BJ (cell line): ENCODE measurements at regions not wholly inside any gene's neighbourhood (a gene's known extent, or its start where the extent isn't known, plus 50 kb on each side); places are given as distances from the start of the nearest gene placed in this dataset.

Source experiments
- CTCF ChIA-PET: fragments of 350-600 bp; formaldehyde crosslinking; extraction: SDS; loops from one replicate; lab custom pipeline; 2021; ENCODE audit warnings: antibody characterized with exemption, inconsistent platforms; lab: Yijun Ruan, JAX
- POLR2A ChIA-PET: fragments of 300-600 bp; sonication (Branson Sonifier 250); formaldehyde crosslinking; extraction: SDS; loops from one replicate; lab custom pipeline; 2021; ENCODE audit warnings: antibody characterized with exemption; lab: Charles Lee
- DNase-seq: peaks from one replicate; pipeline ENCODE4 v3.0.0-alpha.2; 2011; ENCODE audit warnings: low read depth
- H3K27me3 ChIP-seq: 2 replicates; pipeline ENCODE4 v1.6.0; 2011; ENCODE audit warnings: low read length; ENCODE audit not compliant: control insufficient read depth, insufficient read depth
- H3K36me3 ChIP-seq: 2 replicates; pipeline ENCODE4 v1.5.1; 2011; ENCODE audit warnings: low read length; ENCODE audit not compliant: control insufficient read depth, insufficient read depth
- H3K4me3 ChIP-seq: 2 replicates; pipeline ENCODE4 v1.5.1; 2011; ENCODE audit warnings: low read depth, mild to moderate bottlenecking, control low read depth, low read length
- TF ChIP-seq, protein P1 (sequence below): IDR thresholded peaks from 2 replicates; pipeline ENCODE4 v1.5.1; 2011; ENCODE audit warnings: low read depth, mild to moderate bottlenecking, control low read depth, inconsistent platforms, low read length, moderate library complexity; ENCODE audit not compliant: insufficient read depth

DNA sequence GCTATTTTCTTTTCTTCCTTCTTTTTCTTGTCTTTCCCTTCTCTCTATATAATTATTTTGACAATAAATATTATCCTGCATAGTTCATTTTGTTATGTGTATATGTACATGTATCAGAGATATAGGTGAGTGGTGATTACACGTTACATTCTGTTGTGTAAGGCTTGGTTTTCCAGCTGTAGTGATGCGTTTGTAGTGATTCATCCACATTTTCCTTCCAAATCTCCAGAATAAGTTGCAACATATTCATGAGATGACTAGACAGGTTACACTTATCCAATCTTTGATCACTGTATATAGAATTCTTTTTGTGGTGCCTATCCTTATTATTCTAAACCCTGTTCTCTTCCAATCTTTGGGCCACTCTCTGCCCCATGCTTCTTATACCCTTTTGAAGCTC is 540.2 kb downstream of the GBA3 start:
- ChIA-PET POLR2A (no interaction called here), CTCF (interaction anchor here (0.5 kb wide), 1 partner anchor 12 kb away, joined by 3 read pairs; no protein-coding TSS in a partner anchor)
- no peak for DNase-seq
- Histone ChIP-seq H3K27me3 (no peaks in the 10 kb centered on the region), H3K36me3 (no peaks in the 10 kb centered on the region), H3K4me3 (no peak overlapping the region)
- TF ChIP-seq, protein P1, sequence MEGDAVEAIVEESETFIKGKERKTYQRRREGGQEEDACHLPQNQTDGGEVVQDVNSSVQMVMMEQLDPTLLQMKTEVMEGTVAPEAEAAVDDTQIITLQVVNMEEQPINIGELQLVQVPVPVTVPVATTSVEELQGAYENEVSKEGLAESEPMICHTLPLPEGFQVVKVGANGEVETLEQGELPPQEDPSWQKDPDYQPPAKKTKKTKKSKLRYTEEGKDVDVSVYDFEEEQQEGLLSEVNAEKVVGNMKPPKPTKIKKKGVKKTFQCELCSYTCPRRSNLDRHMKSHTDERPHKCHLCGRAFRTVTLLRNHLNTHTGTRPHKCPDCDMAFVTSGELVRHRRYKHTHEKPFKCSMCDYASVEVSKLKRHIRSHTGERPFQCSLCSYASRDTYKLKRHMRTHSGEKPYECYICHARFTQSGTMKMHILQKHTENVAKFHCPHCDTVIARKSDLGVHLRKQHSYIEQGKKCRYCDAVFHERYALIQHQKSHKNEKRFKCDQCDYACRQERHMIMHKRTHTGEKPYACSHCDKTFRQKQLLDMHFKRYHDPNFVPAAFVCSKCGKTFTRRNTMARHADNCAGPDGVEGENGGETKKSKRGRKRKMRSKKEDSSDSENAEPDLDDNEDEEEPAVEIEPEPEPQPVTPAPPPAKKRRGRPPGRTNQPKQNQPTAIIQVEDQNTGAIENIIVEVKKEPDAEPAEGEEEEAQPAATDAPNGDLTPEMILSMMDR, result no peak

DNA sequence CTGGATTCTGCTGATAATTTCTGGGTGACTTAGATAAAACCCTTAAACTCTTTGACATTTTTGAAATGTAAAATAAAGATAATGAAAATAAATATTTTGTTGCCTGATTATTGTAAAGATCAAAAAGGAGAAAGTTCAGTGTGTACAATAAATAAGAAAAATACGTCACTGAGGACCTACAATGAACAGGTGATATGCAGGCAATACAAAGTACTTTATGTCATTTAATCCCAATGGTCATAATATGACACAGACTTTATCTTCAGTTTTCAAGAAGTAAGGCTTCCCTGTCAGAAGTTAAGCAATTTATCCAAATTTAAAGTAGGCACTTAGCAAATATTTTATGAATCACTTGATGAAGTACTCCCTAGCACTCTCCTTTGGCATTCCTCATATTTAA is 532.8 kb downstream of the GBA3 start:
- DNase-seq, result no peak
- no peaks in the 10 kb centered on the region for H3K27me3 ChIP-seq
- ChIA-PET POLR2A (no interaction called here), CTCF (no interaction called here)
- TF ChIP-seq, protein P1, result no peak
- no peaks in the 10 kb centered on the region for H3K36me3 ChIP-seq
- no peak overlapping the region for H3K4me3 ChIP-seq

GRCh38 chr4:23224684-23225420 is 532.1 kb downstream of the GBA3 start:
- TF ChIP-seq, protein P1, result no peak
- POLR2A ChIA-PET, result no interaction called here
- Histone ChIP-seq H3K27me3 (no peaks in the 10 kb centered on the region), H3K4me3 (no peak overlapping the region), H3K36me3 (no peaks in the 10 kb centered on the region)
- CTCF ChIA-PET, result no interaction called here
- DNase-seq, result no peak

DNA sequence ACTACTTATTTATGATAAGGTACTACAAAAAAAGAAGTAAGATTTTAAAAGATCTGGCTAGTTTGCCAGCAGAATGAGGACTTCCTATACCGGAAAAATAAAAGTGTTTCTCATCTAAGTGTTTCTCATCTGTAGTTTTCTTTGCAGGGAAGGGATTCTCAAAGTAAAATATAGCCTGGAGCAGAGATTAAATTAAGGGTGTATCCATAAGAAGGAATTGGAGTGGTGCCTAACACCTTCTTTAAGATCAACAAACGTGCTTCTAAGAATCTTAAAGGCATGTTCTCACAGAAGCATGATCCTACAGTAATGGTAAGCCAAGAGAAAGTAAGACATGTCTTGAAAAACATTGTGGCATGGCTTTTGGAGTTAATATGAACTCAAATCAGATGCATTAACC is 528.2 kb downstream of the GBA3 start:
- TF ChIP-seq, protein P1, result no peak
- Histone ChIP-seq H3K4me3 (no peak overlapping the region), H3K27me3 (no peaks in the 10 kb centered on the region), H3K36me3 (no peaks in the 10 kb centered on the region)
- CTCF ChIA-PET, result no interaction called here
- POLR2A ChIA-PET, result no interaction called here
- no peak for DNase-seq

DNA sequence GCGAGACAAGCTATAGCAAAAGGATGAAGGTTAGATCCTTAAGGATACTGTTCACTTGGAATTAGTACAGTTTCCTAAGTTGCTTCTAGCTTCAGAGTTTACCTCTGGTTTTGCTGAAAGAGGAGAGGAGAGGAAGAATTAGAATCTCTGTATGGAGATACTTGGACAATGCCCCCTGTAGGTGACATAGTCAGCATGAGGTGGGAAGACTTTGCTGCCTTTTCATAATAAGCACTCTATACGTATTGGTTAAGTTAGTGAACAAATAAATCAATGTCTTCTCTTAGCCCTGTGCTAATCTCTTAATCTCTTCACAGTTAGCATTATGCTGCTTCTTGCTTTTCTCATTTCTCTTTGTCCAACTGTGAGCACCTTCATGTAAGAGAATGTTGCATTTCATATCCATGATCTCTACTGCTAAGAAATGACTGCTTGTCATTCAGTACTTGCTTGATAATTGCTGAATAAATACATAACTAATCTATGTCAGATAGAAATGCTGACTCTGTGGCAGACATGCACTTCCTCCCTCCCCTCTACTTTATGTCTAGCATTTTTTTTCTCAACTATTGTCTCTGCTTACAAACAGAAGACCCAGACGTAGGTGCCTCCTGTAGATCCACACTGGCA is 527.2 kb downstream of the GBA3 start:
- CTCF ChIA-PET, result no interaction called here
- Histone ChIP-seq H3K36me3 (no peaks in the 10 kb centered on the region), H3K27me3 (no peaks in the 10 kb centered on the region), H3K4me3 (no peak overlapping the region)
- TF ChIP-seq, protein P1, result no peak
- no peak for DNase-seq
- POLR2A ChIA-PET, result no interaction called here
